Stomach (tissue), 8 donors: ENCODE measurements at regions not wholly inside any gene's neighbourhood (a gene's known extent, or its start where the extent isn't known, plus 50 kb on each side); places are given as distances from the start of the nearest gene placed in this dataset.

Experiments
- DNase-seq, 2 donors: peaks; one replicate each; pipeline versions ENCODE4 v3.0.0 to v3.0.0-alpha.2; 2013 to 2019
- H3K27ac ChIP-seq, 5 donors: fragments of 200-600 bp in 4 of 5; sonication (generic) in 4 of 5; one replicate each; pipeline ENCODE4 v1.5.1; 2013 to 2019; ENCODE audit warnings: mild to moderate bottlenecking in 1 of 5, moderate library complexity in 1 of 5
- H3K27me3 ChIP-seq, 3 donors: fragments of 200-600 bp; sonication (generic); one replicate each; pipeline ENCODE4 v1.5.1; 2017 to 2019; ENCODE audit warnings: mixed run types in 1 of 3
- H3K36me3 ChIP-seq, 4 donors: fragments of 200-600 bp; sonication (generic); 1 replicate in 3 of 4; 2 replicates in 1 of 4; pipeline ENCODE4 v1.5.1; 2016 to 2019
- H3K4me1 ChIP-seq, 4 donors: fragments of 200-600 bp; sonication (generic); one replicate each; pipeline ENCODE4 v1.5.1; 2016 to 2019
- H3K4me3 ChIP-seq, 4 donors: fragments of 200-600 bp; sonication (generic) in 3 of 4; one replicate each; pipeline ENCODE4 v1.5.1; 2016 to 2019; ENCODE audit warnings: mild to moderate bottlenecking in 1 of 4
- H3K9me3 ChIP-seq, 4 donors: fragments of 200-600 bp; sonication (generic); one replicate each; pipeline ENCODE4 v1.5.1; 2016 to 2019
- EP300 ChIP-seq: sonication (generic); formaldehyde crosslinking; IDR thresholded peaks from one replicate; pipeline ENCODE4 v1.6.1; 2017; ENCODE audit warnings: antibody characterized with exemption
- POLR2A ChIP-seq, 4 donors: fragments of 450-650 bp; IDR thresholded peaks; one replicate each; pipeline ENCODE4 v1.6.1; 2016; ENCODE audit warnings: antibody characterized with exemption in 4 of 4, control low read depth in 2 of 4, mild to moderate bottlenecking in 1 of 4, moderate library complexity in 1 of 4
- POLR2AphosphoS5 ChIP-seq, 3 donors: sonication (generic); formaldehyde crosslinking; IDR thresholded peaks; one replicate each; pipeline ENCODE4 v1.6.1; 2016; ENCODE audit warnings: antibody characterized with exemption in 3 of 3
- whole genome bisulfite sequencing, 5 donors: extraction: QIAGEN DNeasy Blood & Tissue Kit in 3 of 5; methylation state at CpG; one replicate each; pipeline versions ENCODE4 v1.1.5 to v1.1.7; 2013 to 2018; 5-methylcytosine and 5-hydroxymethylcytosine counted together
- intact Hi-C: fragments of 100-400 bp; cut with DNase I; formaldehyde crosslinking; loops from one replicate; pipeline ENCODE4 v1.15.1; 2023; ENCODE audit warnings: low total_unique reads
- TF ChIP-seq, protein P1 (sequence below), 7 experiments: fragments of 450-650 bp in 4 of 7; fragments of 200-600 bp in 3 of 7; sonication (generic) in 3 of 7; IDR thresholded peaks; one replicate each; pipeline ENCODE4 v1.5.1; 2016 to 2019; ENCODE audit warnings: antibody characterized with exemption in 7 of 7, control low read depth in 2 of 7, mild to moderate bottlenecking in 1 of 7
- donor health status: healthy with polysubstance abuse.
- donor health status: Bipolar disorder and iron deficiency.
- donor health status: healthy.

DNA sequence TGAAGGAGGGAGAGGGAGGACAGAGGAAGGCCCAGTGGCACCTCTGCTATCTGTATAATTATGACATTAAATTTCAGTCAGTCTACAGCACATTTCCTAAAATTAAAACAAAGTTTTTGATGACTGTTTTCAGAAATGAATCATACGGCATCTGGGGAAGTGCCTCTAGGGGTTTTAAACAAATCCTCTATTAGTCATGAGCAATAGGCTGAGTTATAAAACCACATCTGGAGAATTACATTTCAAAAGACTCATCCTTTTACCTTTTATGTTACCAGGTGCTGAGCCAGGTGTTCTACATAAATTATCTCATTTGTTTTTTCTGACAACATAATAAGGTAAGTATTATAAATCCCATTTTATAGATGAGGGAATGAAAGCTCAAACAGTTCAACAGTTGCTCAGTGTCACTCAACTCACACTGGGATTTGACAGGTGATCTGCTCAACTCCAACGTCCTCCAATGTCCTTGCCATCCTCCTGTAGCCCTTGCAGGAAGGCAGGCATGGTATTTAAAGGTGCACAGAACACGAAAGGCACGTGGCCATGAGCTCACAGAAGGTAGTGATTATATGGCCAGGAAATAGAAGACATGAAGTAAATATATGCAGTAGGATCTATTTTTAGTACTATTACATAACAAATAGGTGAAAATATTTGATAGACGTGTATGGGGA lies 184.2 kb upstream of the MAN1A1 start:
- no peaks in the 10 kb centered on the region for H3K27me3 ChIP-seq
- no peak for DNase-seq
- H3K9me3 ChIP-seq: no peaks in the 10 kb centered on the region
- no peaks in the 10 kb centered on the region for H3K36me3 ChIP-seq
- WGBS, 5 donors: 24 to 52% (median 49%) methylated on average over 5 of the region's 5 CpGs
- intact Hi-C loops: no loop called here
- TF ChIP-seq EP300: no peak
- TF ChIP-seq POLR2AphosphoS5 (IDR thresholded peaks at IDR 0.05): no peak
- TF ChIP-seq POLR2A (IDR thresholded peaks at IDR 0.05): no peak
- TF ChIP-seq, protein P1, sequence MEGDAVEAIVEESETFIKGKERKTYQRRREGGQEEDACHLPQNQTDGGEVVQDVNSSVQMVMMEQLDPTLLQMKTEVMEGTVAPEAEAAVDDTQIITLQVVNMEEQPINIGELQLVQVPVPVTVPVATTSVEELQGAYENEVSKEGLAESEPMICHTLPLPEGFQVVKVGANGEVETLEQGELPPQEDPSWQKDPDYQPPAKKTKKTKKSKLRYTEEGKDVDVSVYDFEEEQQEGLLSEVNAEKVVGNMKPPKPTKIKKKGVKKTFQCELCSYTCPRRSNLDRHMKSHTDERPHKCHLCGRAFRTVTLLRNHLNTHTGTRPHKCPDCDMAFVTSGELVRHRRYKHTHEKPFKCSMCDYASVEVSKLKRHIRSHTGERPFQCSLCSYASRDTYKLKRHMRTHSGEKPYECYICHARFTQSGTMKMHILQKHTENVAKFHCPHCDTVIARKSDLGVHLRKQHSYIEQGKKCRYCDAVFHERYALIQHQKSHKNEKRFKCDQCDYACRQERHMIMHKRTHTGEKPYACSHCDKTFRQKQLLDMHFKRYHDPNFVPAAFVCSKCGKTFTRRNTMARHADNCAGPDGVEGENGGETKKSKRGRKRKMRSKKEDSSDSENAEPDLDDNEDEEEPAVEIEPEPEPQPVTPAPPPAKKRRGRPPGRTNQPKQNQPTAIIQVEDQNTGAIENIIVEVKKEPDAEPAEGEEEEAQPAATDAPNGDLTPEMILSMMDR (IDR thresholded peaks at IDR 0.05): no peak
- peaks cover 0 to 11% (median 6%) of the 10 kb centered on the region in 4 donors for H3K4me1 ChIP-seq
- no peak overlapping the region for H3K27ac ChIP-seq
- H3K4me3 ChIP-seq: no peak overlapping the region

DNA sequence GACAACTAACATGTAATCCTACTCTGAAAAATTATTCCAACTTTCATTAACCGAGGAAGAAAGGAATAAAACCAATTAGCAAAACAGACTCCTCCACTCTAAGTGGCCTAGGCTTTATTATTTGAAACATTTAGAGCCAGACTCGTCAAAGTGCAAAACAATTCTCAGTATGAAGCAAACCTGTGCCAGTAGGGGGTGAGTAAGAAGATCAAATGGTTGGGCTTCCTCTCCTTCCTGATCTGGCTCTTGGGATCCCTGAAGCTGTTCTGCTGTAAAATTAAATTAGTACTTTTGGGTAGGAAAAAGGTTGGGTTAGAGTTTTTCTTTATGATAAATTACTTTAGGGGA lies 177.6 kb upstream of the MAN1A1 start:
- no peak overlapping the region for H3K27ac ChIP-seq
- no peaks in the 10 kb centered on the region for H3K9me3 ChIP-seq
- no peak for DNase-seq
- H3K4me3 ChIP-seq: no peak overlapping the region
- H3K36me3 ChIP-seq: no peaks in the 10 kb centered on the region
- intact Hi-C loops: no loop called here
- peaks cover 0 to 5% (median 0%) of the 10 kb centered on the region in 4 donors for H3K4me1 ChIP-seq
- no peaks in the 10 kb centered on the region for H3K27me3 ChIP-seq
- TF ChIP-seq EP300 (no peak), POLR2AphosphoS5 (IDR thresholded peaks at IDR 0.05) (no peak)
- TF ChIP-seq, protein P1 (IDR thresholded peaks at IDR 0.05): no peak
- WGBS, 5 donors: 38 to 58% (median 51%) methylated on average over 2 of the region's 2 CpGs

DNA sequence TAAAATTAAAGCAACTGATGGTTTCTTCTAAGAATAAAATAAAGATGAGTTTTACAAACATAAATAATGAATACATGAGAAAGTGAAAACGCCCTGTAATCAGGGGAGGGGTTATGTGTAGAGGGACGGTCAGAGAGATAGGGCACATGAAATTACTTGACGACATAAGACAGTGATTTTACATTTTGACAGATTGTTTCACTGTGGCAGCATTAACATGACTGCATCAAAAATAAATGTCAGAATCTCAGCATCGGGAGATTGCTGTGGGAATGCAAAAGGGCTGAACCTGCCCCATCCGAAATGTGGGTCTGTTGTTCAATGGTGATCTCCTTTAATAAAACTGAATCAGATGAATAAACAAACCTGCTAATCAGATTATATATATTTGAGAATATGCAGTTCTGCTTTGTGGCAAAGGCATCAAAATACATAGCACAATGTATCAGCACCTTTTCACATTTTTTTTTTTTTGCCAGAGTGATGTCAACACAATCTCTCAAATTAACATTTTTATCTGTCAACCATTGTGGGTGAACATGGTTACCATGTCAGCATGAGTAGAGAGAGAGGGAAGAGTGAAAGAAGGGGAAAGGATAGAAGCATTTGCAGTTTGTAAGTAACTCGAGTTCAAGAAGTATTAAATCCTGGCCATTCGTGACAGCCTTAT lies 177.1 kb upstream of the MAN1A1 start:
- intact Hi-C loops: no loop called here
- WGBS, 5 donors: 80 to 86% (median 84%) methylated on average over 7 of the region's 7 CpGs
- Histone ChIP-seq H3K27me3 (no peaks in the 10 kb centered on the region), H3K4me1 (peaks cover 0 to 5% (median 0%) of the 10 kb centered on the region in 4 donors), H3K4me3 (no peak overlapping the region), H3K36me3 (no peaks in the 10 kb centered on the region), H3K9me3 (no peaks in the 10 kb centered on the region), H3K27ac (no peak overlapping the region)
- DNase-seq: no peak
- no peak for TF ChIP-seq EP300
- no peak for TF ChIP-seq POLR2AphosphoS5 (IDR thresholded peaks at IDR 0.05)
- TF ChIP-seq POLR2A (IDR thresholded peaks at IDR 0.05): no peak
- TF ChIP-seq, protein P1 (IDR thresholded peaks at IDR 0.05): no peak

DNA sequence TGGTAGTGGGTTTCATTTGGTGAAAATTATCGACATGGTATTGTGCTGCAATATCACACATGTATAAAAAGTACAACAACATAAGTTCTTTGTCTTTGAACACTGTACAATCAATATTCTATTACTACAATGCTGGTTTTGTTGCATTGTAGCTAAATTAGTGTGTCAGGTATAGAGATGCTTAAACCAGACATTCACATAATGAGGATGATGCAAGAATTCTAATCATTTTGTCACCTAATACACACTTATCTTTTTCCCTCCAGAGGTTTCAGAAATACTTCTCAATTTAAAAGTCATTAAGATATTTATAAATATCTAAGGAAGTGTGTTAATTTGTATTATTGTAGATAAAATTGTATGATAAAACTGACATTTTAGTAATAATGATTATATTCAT lies 174.8 kb upstream of the MAN1A1 start:
- no peaks in the 10 kb centered on the region for H3K27me3 ChIP-seq
- H3K9me3 ChIP-seq: no peaks in the 10 kb centered on the region
- H3K27ac ChIP-seq: no peak overlapping the region
- TF ChIP-seq, protein P1 (IDR thresholded peaks at IDR 0.05): no peak
- TF ChIP-seq EP300: no peak
- TF ChIP-seq POLR2A (IDR thresholded peaks at IDR 0.05): no peak
- no peak for TF ChIP-seq POLR2AphosphoS5 (IDR thresholded peaks at IDR 0.05)
- DNase-seq: no peak
- 92 to 94% (median 92%) methylated on average over 1 of the region's 1 CpG for WGBS, 5 donors
- H3K4me1 ChIP-seq: peaks cover 0 to 5% (median 0%) of the 10 kb centered on the region in 4 donors
- H3K36me3 ChIP-seq: no peaks in the 10 kb centered on the region
- intact Hi-C loops: no loop called here
- H3K4me3 ChIP-seq: no peak overlapping the region
